SW 1271 (cell line): ENCODE measurements at regions not wholly inside any gene's neighbourhood (a gene's known extent, or its start where the extent isn't known, plus 50 kb on each side); places are given as distances from the start of the nearest gene placed in this dataset.

Experiments used
- DNase-seq, 2 experiments: peaks; one replicate each; lab custom pipeline; 2025; lab: John Stamatoyannopoulos, UW

GRCh38 chr2:175463589-175464310 is 282.2 kb upstream of the ATP5MC3 start:
- DNase-seq: no peak

GRCh38 chr2:175463169-175463568 is 281.7 kb upstream of the ATP5MC3 start:
- DNase-seq: no peak

- DNase-seq: no peak
Observed at GRCh38 chr2:175462246-175462645, 280.7 kb upstream of the ATP5MC3 start.

GRCh38 chr2:175461839-175462238 is 280.3 kb upstream of the ATP5MC3 start:
- no peak for DNase-seq

GRCh38 chr2:175457895-175458448 is 276.5 kb upstream of the ATP5MC3 start:
- DNase-seq: no peak

- no peak for DNase-seq
Observed at GRCh38 chr2:175454953-175455389, 273.5 kb upstream of the ATP5MC3 start.

GRCh38 chr2:175450029-175450760 is 268.7 kb upstream of the ATP5MC3 start:
- no peak for DNase-seq

GRCh38 chr2:175449616-175450015 is 268.1 kb upstream of the ATP5MC3 start:
- DNase-seq: no peak

GRCh38 chr2:175446201-175446600 is 264.7 kb upstream of the ATP5MC3 start:
- no peak for DNase-seq

GRCh38 chr2:175445281-175445680 is 263.8 kb upstream of the ATP5MC3 start:
- no peak for DNase-seq

GRCh38 chr2:175442441-175442840 is 260.9 kb upstream of the ATP5MC3 start:
- no peak for DNase-seq

- no peak for DNase-seq
Observed at GRCh38 chr2:175441181-175441761, 259.8 kb upstream of the ATP5MC3 start.

- DNase-seq: no peak
Observed at GRCh38 chr2:175439416-175439815, 257.9 kb upstream of the ATP5MC3 start.

- DNase-seq: no peak
Observed at GRCh38 chr2:175437167-175437566, 255.7 kb upstream of the ATP5MC3 start.

- no peak for DNase-seq
Observed at GRCh38 chr2:175436076-175436475, 254.6 kb upstream of the ATP5MC3 start.

GRCh38 chr2:175435012-175435411 is 253.5 kb upstream of the ATP5MC3 start:
- DNase-seq: no peak

- no peak for DNase-seq
Observed at GRCh38 chr2:175432793-175433192, 251.3 kb upstream of the ATP5MC3 start.

- no peak for DNase-seq
Observed at GRCh38 chr2:175432021-175432420, 250.5 kb upstream of the ATP5MC3 start.

- no peak for DNase-seq
Observed at GRCh38 chr2:175431101-175431946, 249.8 kb upstream of the ATP5MC3 start.

GRCh38 chr2:175430236-175430635 is 248.7 kb upstream of the ATP5MC3 start:
- no peak for DNase-seq

- DNase-seq: no peak
Observed at GRCh38 chr2:175418224-175418835, 236.8 kb upstream of the ATP5MC3 start.
